ENCODE measurements at regions not wholly inside any gene's neighbourhood (a gene's known extent, or its start where the extent isn't known, plus 50 kb on each side); places are given as distances from the start of the nearest gene placed in this dataset.

GRCh38 chr3:34225821-34226366, 427.5 kb downstream of the PDCD6IP start:
- Histone ChIP-seq H3K4me1 (ENCODE audit: control insufficient read depth, extremely low read depth, insufficient read depth, low read length) (no peaks in the 10 kb centered on the region), H3K36me3 (ENCODE audit: control insufficient read depth in 2 of 2, extremely low read depth in 1 of 2, insufficient read depth in 2 of 2, low read length in 2 of 2) (no peaks in the 10 kb centered on the region), H3K27ac (ENCODE audit: control insufficient read depth, insufficient read depth, low read length) (no peak overlapping the region), H3K79me2 (ENCODE audit: control insufficient read depth, insufficient read depth, low read length) (no peaks in the 10 kb centered on the region), H4K20me1 (ENCODE audit: control insufficient read depth, extremely low read depth, insufficient read depth, low read length) (no peaks in the 10 kb centered on the region), H3K27me3 (ENCODE audit: control insufficient read depth, extremely low read depth, insufficient read depth, low read length) (no peaks in the 10 kb centered on the region), H3K9me3 (ENCODE audit: control insufficient read depth, low read depth, low read length) (no peaks in the 10 kb centered on the region), H2AFZ (ENCODE audit: control insufficient read depth, low read length) (no peak overlapping the region), H3K9me1 (ENCODE audit: control insufficient read depth, extremely low read depth, insufficient read depth, low read length) (no peaks in the 10 kb centered on the region), H3K4me2 (ENCODE audit: control insufficient read depth, extremely low read depth, insufficient read depth, low read depth, low read length) (no peak overlapping the region), H3K9ac (ENCODE audit: control insufficient read depth, extremely low read depth, insufficient read depth, low read length) (no peak overlapping the region), H3K4me3 (ENCODE audit: control insufficient read depth in 2 of 3, extremely low read depth in 1 of 3, insufficient read depth in 2 of 3, low read depth in 1 of 3, low read length in 3 of 3) (no peak overlapping the region)
- DNase-seq (ENCODE audit: low read depth, low spot score) = no peak
- FAIRE-seq = no peak
- no peak for TF ChIP-seq EZH2 (IDR thresholded peaks at IDR 0.05; ENCODE audit: low read length)
- TF ChIP-seq, protein P1, sequence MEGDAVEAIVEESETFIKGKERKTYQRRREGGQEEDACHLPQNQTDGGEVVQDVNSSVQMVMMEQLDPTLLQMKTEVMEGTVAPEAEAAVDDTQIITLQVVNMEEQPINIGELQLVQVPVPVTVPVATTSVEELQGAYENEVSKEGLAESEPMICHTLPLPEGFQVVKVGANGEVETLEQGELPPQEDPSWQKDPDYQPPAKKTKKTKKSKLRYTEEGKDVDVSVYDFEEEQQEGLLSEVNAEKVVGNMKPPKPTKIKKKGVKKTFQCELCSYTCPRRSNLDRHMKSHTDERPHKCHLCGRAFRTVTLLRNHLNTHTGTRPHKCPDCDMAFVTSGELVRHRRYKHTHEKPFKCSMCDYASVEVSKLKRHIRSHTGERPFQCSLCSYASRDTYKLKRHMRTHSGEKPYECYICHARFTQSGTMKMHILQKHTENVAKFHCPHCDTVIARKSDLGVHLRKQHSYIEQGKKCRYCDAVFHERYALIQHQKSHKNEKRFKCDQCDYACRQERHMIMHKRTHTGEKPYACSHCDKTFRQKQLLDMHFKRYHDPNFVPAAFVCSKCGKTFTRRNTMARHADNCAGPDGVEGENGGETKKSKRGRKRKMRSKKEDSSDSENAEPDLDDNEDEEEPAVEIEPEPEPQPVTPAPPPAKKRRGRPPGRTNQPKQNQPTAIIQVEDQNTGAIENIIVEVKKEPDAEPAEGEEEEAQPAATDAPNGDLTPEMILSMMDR (optimal IDR thresholded peaks at IDR 0.05 in 1 of 3, IDR thresholded peaks at IDR 0.05 in 1 of 3, conservative IDR thresholded peaks at IDR 0.05 in 1 of 3; ENCODE audit: extremely low read depth in 1 of 3, insufficient read depth in 2 of 3, low read length in 3 of 3) = no peak
- dilution Hi-C loops (cut with MboI; ENCODE audit: extremely low pct_ligation_motif_present, low sequenced_read_pairs) = no loop called here

DNA sequence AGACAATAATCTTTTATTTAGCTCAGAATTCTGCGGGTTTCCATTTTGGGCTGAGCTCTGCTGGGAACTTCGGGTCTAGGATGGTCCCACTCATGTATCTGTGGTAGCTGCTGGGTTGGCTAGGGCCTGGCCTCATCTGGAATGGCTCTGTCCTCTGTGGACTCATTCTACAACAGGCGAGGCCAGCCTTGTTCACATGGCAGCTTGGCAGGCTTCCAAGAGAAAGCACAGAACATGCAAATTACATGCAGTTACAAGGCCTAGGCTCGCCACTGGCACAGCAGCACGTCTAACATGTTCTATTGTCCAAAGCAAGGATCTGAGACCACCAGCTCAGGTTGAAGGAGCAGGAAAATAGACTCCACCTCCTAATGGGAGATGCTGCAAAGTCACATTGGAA, 431.4 kb downstream of the PDCD6IP start:
- Histone ChIP-seq H3K27ac (ENCODE audit: control insufficient read depth, insufficient read depth, low read length) (no peak overlapping the region), H3K27me3 (ENCODE audit: control insufficient read depth, extremely low read depth, insufficient read depth, low read length) (no peaks in the 10 kb centered on the region), H3K79me2 (ENCODE audit: control insufficient read depth, insufficient read depth, low read length) (no peaks in the 10 kb centered on the region), H2AFZ (ENCODE audit: control insufficient read depth, low read length) (no peak overlapping the region), H4K20me1 (ENCODE audit: control insufficient read depth, extremely low read depth, insufficient read depth, low read length) (no peaks in the 10 kb centered on the region), H3K4me1 (ENCODE audit: control insufficient read depth, extremely low read depth, insufficient read depth, low read length) (no peaks in the 10 kb centered on the region), H3K9ac (ENCODE audit: control insufficient read depth, extremely low read depth, insufficient read depth, low read length) (no peak overlapping the region), H3K4me3 (ENCODE audit: control insufficient read depth in 2 of 3, extremely low read depth in 1 of 3, insufficient read depth in 2 of 3, low read depth in 1 of 3, low read length in 3 of 3) (no peak overlapping the region), H3K9me3 (ENCODE audit: control insufficient read depth, low read depth, low read length) (no peaks in the 10 kb centered on the region), H3K4me2 (ENCODE audit: control insufficient read depth, extremely low read depth, insufficient read depth, low read depth, low read length) (no peak overlapping the region), H3K36me3 (ENCODE audit: control insufficient read depth in 2 of 2, extremely low read depth in 1 of 2, insufficient read depth in 2 of 2, low read length in 2 of 2) (no peaks in the 10 kb centered on the region), H3K9me1 (ENCODE audit: control insufficient read depth, extremely low read depth, insufficient read depth, low read length) (no peaks in the 10 kb centered on the region)
- dilution Hi-C loops (cut with MboI; ENCODE audit: extremely low pct_ligation_motif_present, low sequenced_read_pairs) = no loop called here
- DNase-seq (ENCODE audit: low read depth, low spot score) = no peak
- no peak for TF ChIP-seq EZH2 (IDR thresholded peaks at IDR 0.05; ENCODE audit: low read length)
- TF ChIP-seq, protein P1 (optimal IDR thresholded peaks at IDR 0.05 in 1 of 3, IDR thresholded peaks at IDR 0.05 in 1 of 3, conservative IDR thresholded peaks at IDR 0.05 in 1 of 3; ENCODE audit: extremely low read depth in 1 of 3, insufficient read depth in 2 of 3, low read length in 3 of 3) = no peak
- no peak for FAIRE-seq

All from keratinocyte (primary cell).